ENCODE measurements at regions not wholly inside any gene's neighbourhood (a gene's known extent, or its start where the extent isn't known, plus 50 kb on each side); places are given as distances from the start of the nearest gene placed in this dataset.

DNA sequence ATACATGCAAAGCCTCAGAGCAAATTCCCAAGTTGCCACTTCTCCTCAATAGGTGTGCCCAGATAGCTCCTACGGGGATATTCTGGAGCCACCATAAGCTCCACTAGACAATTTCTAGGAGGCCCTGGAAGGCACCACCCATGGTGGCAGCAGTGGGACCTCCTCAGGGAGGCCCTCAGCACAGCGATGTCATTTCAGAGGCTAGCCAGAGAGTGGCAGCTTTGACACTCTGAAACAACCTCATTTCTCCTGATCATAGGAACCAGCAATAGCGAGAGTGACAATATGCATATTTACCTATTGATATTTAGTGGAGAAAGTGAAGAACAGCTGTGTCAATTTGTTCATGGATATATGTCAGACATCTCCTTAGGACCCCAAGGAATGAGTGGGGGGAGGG is 612.3 kb downstream of the SOX5 start:
- no peak for DNase-seq
- Histone ChIP-seq H3K27ac (replicated peaks) (no peak overlapping the region), H3K27me3 (ENCODE audit: low read depth) (no peaks in the 10 kb centered on the region), H3K9me3 (replicated peaks) (no peaks in the 10 kb centered on the region), H3K36me3 (no peaks in the 10 kb centered on the region), H3K4me3 (no peak overlapping the region), H3K4me1 (no peaks in the 10 kb centered on the region)
- TF ChIP-seq, protein P1, sequence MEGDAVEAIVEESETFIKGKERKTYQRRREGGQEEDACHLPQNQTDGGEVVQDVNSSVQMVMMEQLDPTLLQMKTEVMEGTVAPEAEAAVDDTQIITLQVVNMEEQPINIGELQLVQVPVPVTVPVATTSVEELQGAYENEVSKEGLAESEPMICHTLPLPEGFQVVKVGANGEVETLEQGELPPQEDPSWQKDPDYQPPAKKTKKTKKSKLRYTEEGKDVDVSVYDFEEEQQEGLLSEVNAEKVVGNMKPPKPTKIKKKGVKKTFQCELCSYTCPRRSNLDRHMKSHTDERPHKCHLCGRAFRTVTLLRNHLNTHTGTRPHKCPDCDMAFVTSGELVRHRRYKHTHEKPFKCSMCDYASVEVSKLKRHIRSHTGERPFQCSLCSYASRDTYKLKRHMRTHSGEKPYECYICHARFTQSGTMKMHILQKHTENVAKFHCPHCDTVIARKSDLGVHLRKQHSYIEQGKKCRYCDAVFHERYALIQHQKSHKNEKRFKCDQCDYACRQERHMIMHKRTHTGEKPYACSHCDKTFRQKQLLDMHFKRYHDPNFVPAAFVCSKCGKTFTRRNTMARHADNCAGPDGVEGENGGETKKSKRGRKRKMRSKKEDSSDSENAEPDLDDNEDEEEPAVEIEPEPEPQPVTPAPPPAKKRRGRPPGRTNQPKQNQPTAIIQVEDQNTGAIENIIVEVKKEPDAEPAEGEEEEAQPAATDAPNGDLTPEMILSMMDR (IDR thresholded peaks at IDR 0.05; ENCODE audit: borderline replicate concordance): no peak
- intact Hi-C loops (cut with micrococcal nuclease): no loop called here

DNA sequence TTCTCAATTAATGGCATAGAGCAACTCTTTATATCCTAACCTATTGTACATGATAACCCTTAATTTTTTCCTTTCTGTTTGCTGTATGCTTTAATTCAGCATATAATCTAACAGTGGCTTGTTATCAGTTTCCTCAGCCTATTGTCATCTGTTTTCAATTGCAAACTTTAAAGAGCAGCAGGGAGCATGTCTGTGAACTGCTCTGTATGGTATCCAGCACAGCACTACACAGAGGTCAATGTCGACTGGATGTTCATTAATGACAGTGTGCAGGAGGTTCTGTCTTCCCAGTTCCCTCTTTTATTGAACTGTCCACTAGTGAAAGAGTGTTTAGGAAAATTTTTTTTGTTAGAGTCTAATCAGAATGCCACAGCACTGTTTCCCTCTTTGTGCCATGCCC is 609.1 kb downstream of the SOX5 start:
- TF ChIP-seq, protein P1 (IDR thresholded peaks at IDR 0.05; ENCODE audit: borderline replicate concordance): no peak
- intact Hi-C loops (cut with micrococcal nuclease): no loop called here

DNA sequence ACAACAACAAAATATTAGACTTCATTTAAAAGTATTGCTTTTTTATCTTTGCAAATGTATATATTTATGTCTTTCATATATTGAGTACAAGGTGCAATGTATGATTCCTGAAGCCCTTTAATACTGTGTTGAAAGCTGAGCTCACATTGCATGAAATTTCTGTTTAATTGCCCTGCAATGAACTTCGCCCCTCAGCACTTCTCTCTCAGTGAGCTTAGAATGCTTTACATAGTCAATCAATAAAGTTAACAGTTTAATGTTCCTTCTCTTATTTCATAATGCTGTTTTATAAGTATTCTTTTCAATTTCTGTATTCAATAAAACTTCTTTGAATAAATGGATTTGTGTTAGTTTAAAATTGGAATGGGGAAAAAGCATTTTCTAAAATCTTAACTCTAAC is 607.1 kb downstream of the SOX5 start:
- Histone ChIP-seq H3K27ac (replicated peaks) (no peak overlapping the region), H3K4me3 (no peak overlapping the region), H3K9me3 (replicated peaks) (no peaks in the 10 kb centered on the region), H3K27me3 (ENCODE audit: low read depth) (no peaks in the 10 kb centered on the region), H3K4me1 (no peaks in the 10 kb centered on the region), H3K36me3 (no peaks in the 10 kb centered on the region)
- DNase-seq: no peak
- intact Hi-C loops (cut with micrococcal nuclease): no loop called here
- TF ChIP-seq, protein P1 (IDR thresholded peaks at IDR 0.05; ENCODE audit: borderline replicate concordance): no peak

More for the DNA sequence above, 609.1 kb downstream of the SOX5 start:
- no peak overlapping the region for H3K4me3 ChIP-seq
- H3K36me3 ChIP-seq: no peaks in the 10 kb centered on the region
- H3K4me1 ChIP-seq: no peaks in the 10 kb centered on the region
- H3K27me3 ChIP-seq (ENCODE audit: low read depth): no peaks in the 10 kb centered on the region
- DNase-seq: no peak
- no peak overlapping the region for H3K27ac ChIP-seq (replicated peaks)
- H3K9me3 ChIP-seq (replicated peaks): no peaks in the 10 kb centered on the region

DNA sequence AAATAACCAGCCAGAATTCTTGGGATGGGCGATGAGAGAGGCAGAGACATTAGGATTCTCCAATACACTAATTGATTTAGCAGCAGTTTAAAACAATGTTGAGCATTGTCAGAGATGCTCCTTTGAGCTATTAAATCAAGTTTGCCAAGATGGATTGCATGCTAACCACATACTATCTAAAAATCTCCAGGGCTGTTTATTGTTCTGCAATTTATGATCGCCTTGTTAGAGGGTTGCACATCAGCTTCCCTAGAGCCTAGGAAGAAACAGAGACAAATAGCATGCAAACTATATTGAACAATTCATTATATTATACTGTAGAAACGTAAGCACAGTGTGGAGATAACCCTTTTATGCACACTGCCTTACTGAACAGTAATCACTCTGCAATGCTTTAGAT is 599.9 kb downstream of the SOX5 start:
- intact Hi-C loops (cut with micrococcal nuclease): no loop called here
- Histone ChIP-seq H3K36me3 (no peaks in the 10 kb centered on the region), H3K4me1 (no peaks in the 10 kb centered on the region), H3K27me3 (ENCODE audit: low read depth) (no peaks in the 10 kb centered on the region), H3K27ac (replicated peaks) (no peak overlapping the region), H3K9me3 (replicated peaks) (no peaks in the 10 kb centered on the region), H3K4me3 (no peak overlapping the region)
- DNase-seq: no peak
- TF ChIP-seq, protein P1 (IDR thresholded peaks at IDR 0.05; ENCODE audit: borderline replicate concordance): no peak

DNA sequence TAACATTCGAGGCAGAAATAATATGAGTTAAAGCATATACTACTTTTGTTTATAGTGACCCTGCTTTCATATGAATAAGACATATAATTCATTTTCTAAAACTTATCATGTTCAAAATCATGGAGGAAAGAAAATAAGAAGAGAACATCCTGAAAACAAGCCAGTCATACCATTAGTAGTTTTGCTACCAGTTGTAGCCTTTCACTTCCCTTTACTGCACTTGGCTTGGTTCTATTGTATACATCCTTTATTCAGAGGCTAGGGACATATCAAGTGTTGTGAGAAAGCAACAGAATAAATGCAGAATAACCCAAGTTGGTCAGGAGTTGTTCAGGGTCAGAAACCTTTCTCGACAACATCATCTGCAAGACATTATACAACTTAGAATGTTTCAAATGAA is 598.7 kb downstream of the SOX5 start:
- TF ChIP-seq, protein P1 (IDR thresholded peaks at IDR 0.05; ENCODE audit: borderline replicate concordance): no peak
- no peaks in the 10 kb centered on the region for H3K36me3 ChIP-seq
- intact Hi-C loops (cut with micrococcal nuclease): no loop called here
- H3K27ac ChIP-seq (replicated peaks): no peak overlapping the region
- H3K4me1 ChIP-seq: no peaks in the 10 kb centered on the region
- no peak overlapping the region for H3K4me3 ChIP-seq
- no peaks in the 10 kb centered on the region for H3K9me3 ChIP-seq (replicated peaks)
- no peaks in the 10 kb centered on the region for H3K27me3 ChIP-seq (ENCODE audit: low read depth)
- DNase-seq: no peak

DNA sequence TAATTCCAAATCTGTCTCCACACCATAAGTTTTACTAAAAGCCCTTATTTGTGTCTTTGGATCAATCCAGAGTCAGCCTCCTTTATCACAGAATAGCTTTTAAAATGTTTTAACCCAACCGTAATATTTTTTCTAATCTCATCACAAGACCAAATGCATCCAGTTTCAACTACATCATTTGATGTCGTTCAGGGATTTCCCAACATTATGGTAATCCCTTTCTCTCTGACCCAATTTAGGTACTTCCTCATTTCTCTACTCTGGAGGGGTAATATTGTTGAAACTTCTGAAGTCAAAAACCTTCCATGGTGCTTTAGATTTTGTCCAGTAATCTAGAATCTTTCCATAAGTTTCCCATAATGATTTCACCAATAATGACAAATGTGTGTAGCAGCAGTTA is 596.8 kb downstream of the SOX5 start:
- H3K27me3 ChIP-seq (ENCODE audit: low read depth): no peaks in the 10 kb centered on the region
- TF ChIP-seq, protein P1 (IDR thresholded peaks at IDR 0.05; ENCODE audit: borderline replicate concordance): no peak
- no peak for DNase-seq
- intact Hi-C loops (cut with micrococcal nuclease): no loop called here
- H3K27ac ChIP-seq (replicated peaks): no peak overlapping the region
- no peaks in the 10 kb centered on the region for H3K36me3 ChIP-seq
- no peak overlapping the region for H3K4me3 ChIP-seq
- H3K4me1 ChIP-seq: no peaks in the 10 kb centered on the region
- H3K9me3 ChIP-seq (replicated peaks): no peaks in the 10 kb centered on the region

Data from left ventricle myocardium inferior (tissue), 1 donor.